ENCODE measurements at regions not wholly inside any gene's neighbourhood (a gene's known extent, or its start where the extent isn't known, plus 50 kb on each side); places are given as distances from the start of the nearest gene placed in this dataset.

- TF ChIP-seq CTCF (conservative IDR thresholded peaks at IDR 0.05), result peak; percentile 10; the same call in 1 of the 2 replicates
- no peak for TF ChIP-seq ZFX (IDR thresholded peaks at IDR 0.05)
These were observed 400.0 kb upstream of the FZD8 start for GRCh38 chr10:36042135-36042534.

Data from C4-2B (cell line).